ENCODE measurements at regions not wholly inside any gene's neighbourhood (a gene's known extent, or its start where the extent isn't known, plus 50 kb on each side); places are given as distances from the start of the nearest gene placed in this dataset.

DNA sequence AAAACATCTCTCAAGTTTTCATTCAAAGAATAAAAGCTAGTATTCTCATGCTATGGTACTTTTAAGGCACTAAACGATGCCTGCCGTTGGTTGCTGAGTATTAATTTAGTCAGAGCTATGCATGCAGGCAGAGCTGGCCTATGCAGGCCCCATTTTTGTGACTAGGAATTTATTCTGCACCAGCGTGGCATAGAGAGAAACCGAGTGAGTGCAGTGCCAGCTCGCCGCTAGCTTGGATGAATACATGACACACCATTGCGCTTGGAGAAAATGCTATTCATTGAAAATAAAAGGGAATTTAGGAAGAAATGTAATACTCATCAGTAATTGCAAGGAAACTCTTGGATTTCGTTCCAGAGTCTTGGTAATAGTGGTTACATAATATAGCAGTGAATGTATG, 231.6 kb upstream of the RBFOX1 start:
- no peaks in the 10 kb centered on the region for H3K36me3 ChIP-seq (ENCODE audit: control insufficient read depth, insufficient read depth, low read length)
- TF ChIP-seq, protein P1, sequence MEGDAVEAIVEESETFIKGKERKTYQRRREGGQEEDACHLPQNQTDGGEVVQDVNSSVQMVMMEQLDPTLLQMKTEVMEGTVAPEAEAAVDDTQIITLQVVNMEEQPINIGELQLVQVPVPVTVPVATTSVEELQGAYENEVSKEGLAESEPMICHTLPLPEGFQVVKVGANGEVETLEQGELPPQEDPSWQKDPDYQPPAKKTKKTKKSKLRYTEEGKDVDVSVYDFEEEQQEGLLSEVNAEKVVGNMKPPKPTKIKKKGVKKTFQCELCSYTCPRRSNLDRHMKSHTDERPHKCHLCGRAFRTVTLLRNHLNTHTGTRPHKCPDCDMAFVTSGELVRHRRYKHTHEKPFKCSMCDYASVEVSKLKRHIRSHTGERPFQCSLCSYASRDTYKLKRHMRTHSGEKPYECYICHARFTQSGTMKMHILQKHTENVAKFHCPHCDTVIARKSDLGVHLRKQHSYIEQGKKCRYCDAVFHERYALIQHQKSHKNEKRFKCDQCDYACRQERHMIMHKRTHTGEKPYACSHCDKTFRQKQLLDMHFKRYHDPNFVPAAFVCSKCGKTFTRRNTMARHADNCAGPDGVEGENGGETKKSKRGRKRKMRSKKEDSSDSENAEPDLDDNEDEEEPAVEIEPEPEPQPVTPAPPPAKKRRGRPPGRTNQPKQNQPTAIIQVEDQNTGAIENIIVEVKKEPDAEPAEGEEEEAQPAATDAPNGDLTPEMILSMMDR (conservative IDR thresholded peaks at IDR 0.05 in 1 of 2, IDR thresholded peaks at IDR 0.05 in 1 of 2; ENCODE audit: low read depth in 1 of 2, low read length in 2 of 2), result no peak
- no peak for TF ChIP-seq EZH2 (IDR thresholded peaks at IDR 0.05; ENCODE audit: low read length, missing control alignments)
- H3K27ac ChIP-seq (ENCODE audit: insufficient read depth, low read length), result no peak overlapping the region
- no peaks in the 10 kb centered on the region for H3K79me2 ChIP-seq (ENCODE audit: control insufficient read depth, insufficient read depth, low read length)
- H3K9ac ChIP-seq (ENCODE audit: insufficient read depth, low read length), result no peak overlapping the region
- no peak overlapping the region for H3K4me2 ChIP-seq (ENCODE audit: extremely low read depth, insufficient read depth, low read length)
- no peak overlapping the region for H2AFZ ChIP-seq (ENCODE audit: low read length)
- no peaks in the 10 kb centered on the region for H3K9me3 ChIP-seq (ENCODE audit: control insufficient read depth, insufficient read depth, low read depth, low read length)
- H3K27me3 ChIP-seq (ENCODE audit: control insufficient read depth, insufficient read depth, low read length), result no peaks in the 10 kb centered on the region
- H3K4me1 ChIP-seq (ENCODE audit: control insufficient read depth, extremely low read depth, insufficient read depth, low read length), result no peaks in the 10 kb centered on the region
- H4K20me1 ChIP-seq (ENCODE audit: control insufficient read depth, extremely low read depth, insufficient read depth, low read length), result no peaks in the 10 kb centered on the region
- DNase-seq (ENCODE audit: low read depth in 2 of 2), result no peak
- no peak overlapping the region for H3K4me3 ChIP-seq (replicated peaks in 1 of 4; ENCODE audit: control extremely low read depth in 1 of 4, insufficient read depth in 1 of 4, low read depth in 3 of 4, low read length in 4 of 4)

DNA sequence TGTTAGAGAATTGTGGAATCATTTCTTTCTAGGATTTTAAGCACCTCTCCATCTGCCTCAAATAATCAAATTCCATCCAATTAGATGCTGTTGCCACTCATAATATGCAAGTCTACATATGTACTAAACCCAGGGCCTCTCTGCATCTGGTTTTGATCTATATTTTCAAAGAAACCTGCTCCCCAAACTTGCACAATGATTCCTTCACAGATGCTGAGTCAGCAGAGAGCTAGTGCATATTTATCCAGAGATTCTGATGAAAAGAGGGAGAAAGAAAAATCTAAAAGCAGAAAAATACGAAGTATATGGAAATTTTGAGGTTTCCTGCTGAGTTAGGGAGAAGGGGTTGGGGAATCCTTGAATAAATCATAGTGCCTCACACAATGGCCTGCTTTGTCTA, 235.1 kb upstream of the RBFOX1 start:
- H4K20me1 ChIP-seq (ENCODE audit: control insufficient read depth, extremely low read depth, insufficient read depth, low read length), result no peaks in the 10 kb centered on the region
- no peaks in the 10 kb centered on the region for H3K9me3 ChIP-seq (ENCODE audit: control insufficient read depth, insufficient read depth, low read depth, low read length)
- TF ChIP-seq, protein P1 (conservative IDR thresholded peaks at IDR 0.05 in 1 of 2, IDR thresholded peaks at IDR 0.05 in 1 of 2; ENCODE audit: low read depth in 1 of 2, low read length in 2 of 2), result no peak
- no peak for TF ChIP-seq EZH2 (IDR thresholded peaks at IDR 0.05; ENCODE audit: low read length, missing control alignments)

DNA sequence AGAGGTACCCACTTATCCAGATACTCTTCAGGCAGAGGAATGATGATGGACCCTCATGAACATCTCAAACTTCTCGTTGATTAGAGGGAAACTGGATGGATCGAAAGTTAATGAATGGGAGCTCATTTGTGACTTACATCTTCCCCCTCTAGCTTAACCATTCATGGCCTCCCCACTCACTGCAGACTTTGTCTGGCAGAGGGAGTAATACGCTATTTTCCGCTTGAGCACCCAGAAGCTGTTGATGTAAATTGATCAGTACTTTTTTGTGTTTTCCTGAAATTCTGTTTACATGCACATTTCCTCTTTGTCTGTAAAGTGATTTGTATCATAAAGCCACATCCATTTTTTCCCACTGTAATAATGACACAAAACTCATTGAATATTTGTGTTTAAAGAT, 239.1 kb upstream of the RBFOX1 start:
- no peaks in the 10 kb centered on the region for H3K4me1 ChIP-seq (ENCODE audit: control insufficient read depth, extremely low read depth, insufficient read depth, low read length)

More for the DNA sequence above, 235.1 kb upstream of the RBFOX1 start:
- Histone ChIP-seq H3K79me2 (ENCODE audit: control insufficient read depth, insufficient read depth, low read length) (no peaks in the 10 kb centered on the region), H3K9ac (ENCODE audit: insufficient read depth, low read length) (no peak overlapping the region), H3K4me3 (replicated peaks in 1 of 4; ENCODE audit: control extremely low read depth in 1 of 4, insufficient read depth in 1 of 4, low read depth in 3 of 4, low read length in 4 of 4) (no peak overlapping the region), H3K4me1 (ENCODE audit: control insufficient read depth, extremely low read depth, insufficient read depth, low read length) (no peaks in the 10 kb centered on the region), H2AFZ (ENCODE audit: low read length) (no peak overlapping the region), H3K4me2 (ENCODE audit: extremely low read depth, insufficient read depth, low read length) (no peak overlapping the region), H3K27me3 (ENCODE audit: control insufficient read depth, insufficient read depth, low read length) (no peaks in the 10 kb centered on the region), H3K27ac (ENCODE audit: insufficient read depth, low read length) (no peak overlapping the region), H3K36me3 (ENCODE audit: control insufficient read depth, insufficient read depth, low read length) (no peaks in the 10 kb centered on the region)
- DNase-seq (ENCODE audit: low read depth in 2 of 2), result no peak

More for the DNA sequence above, 239.1 kb upstream of the RBFOX1 start:
- no peaks in the 10 kb centered on the region for H4K20me1 ChIP-seq (ENCODE audit: control insufficient read depth, extremely low read depth, insufficient read depth, low read length)
- DNase-seq (ENCODE audit: low read depth in 2 of 2), result no peak
- no peaks in the 10 kb centered on the region for H3K79me2 ChIP-seq (ENCODE audit: control insufficient read depth, insufficient read depth, low read length)
- no peaks in the 10 kb centered on the region for H3K36me3 ChIP-seq (ENCODE audit: control insufficient read depth, insufficient read depth, low read length)
- no peak overlapping the region for H3K4me2 ChIP-seq (ENCODE audit: extremely low read depth, insufficient read depth, low read length)
- H3K9ac ChIP-seq (ENCODE audit: insufficient read depth, low read length), result no peak overlapping the region
- no peak overlapping the region for H3K27ac ChIP-seq (ENCODE audit: insufficient read depth, low read length)
- H2AFZ ChIP-seq (ENCODE audit: low read length), result no peak overlapping the region
- H3K27me3 ChIP-seq (ENCODE audit: control insufficient read depth, insufficient read depth, low read length), result no peaks in the 10 kb centered on the region
- TF ChIP-seq EZH2 (IDR thresholded peaks at IDR 0.05; ENCODE audit: low read length, missing control alignments), result no peak
- TF ChIP-seq, protein P1 (conservative IDR thresholded peaks at IDR 0.05 in 1 of 2, IDR thresholded peaks at IDR 0.05 in 1 of 2; ENCODE audit: low read depth in 1 of 2, low read length in 2 of 2), result no peak
- no peaks in the 10 kb centered on the region for H3K9me3 ChIP-seq (ENCODE audit: control insufficient read depth, insufficient read depth, low read depth, low read length)
- no peak overlapping the region for H3K4me3 ChIP-seq (replicated peaks in 1 of 4; ENCODE audit: control extremely low read depth in 1 of 4, insufficient read depth in 1 of 4, low read depth in 3 of 4, low read length in 4 of 4)

Data from fibroblast of lung (primary cell).